H9 (cell line): ENCODE measurements at regions not wholly inside any gene's neighbourhood (a gene's known extent, or its start where the extent isn't known, plus 50 kb on each side); places are given as distances from the start of the nearest gene placed in this dataset.
"Not testable (repeated sequence)": the region's sequence is repeated elsewhere in the genome, so short reads cannot be mapped to it uniquely, and the experiment has no call there.

Experiments used
- DNase-seq: peaks from one replicate; pipeline ENCODE4 v3.0.0-alpha.2; 2017
- H2AFZ ChIP-seq: one replicate; pipeline ENCODE4 v1.6.1; 2013; ENCODE audit warnings: mild to moderate bottlenecking, low read length, control low read depth, moderate library complexity
- H2AK5ac ChIP-seq: 2 replicates; pipeline ENCODE4 v1.6.1; 2013; ENCODE audit warnings: low read length, control low read depth, mixed read lengths; ENCODE audit not compliant: insufficient read length
- H2BK120ac ChIP-seq: one replicate; pipeline ENCODE4 v1.6.1; 2013; ENCODE audit warnings: low read depth, mild to moderate bottlenecking, low read length, control low read depth, inconsistent platforms; ENCODE audit not compliant: poor library complexity, severe bottlenecking
- H2BK12ac ChIP-seq: 2 replicates; pipeline ENCODE4 v1.6.1; 2013; ENCODE audit warnings: low read length, control low read depth, mixed read lengths, low read depth; ENCODE audit not compliant: insufficient read length
- H2BK15ac ChIP-seq: 2 replicates; pipeline ENCODE4 v1.6.1; 2013; ENCODE audit warnings: low read depth, low read length, control low read depth
- H2BK20ac ChIP-seq: one replicate; pipeline ENCODE4 v1.6.1; 2013; ENCODE audit warnings: low read depth, mild to moderate bottlenecking, low read length, control low read depth, inconsistent platforms; ENCODE audit not compliant: poor library complexity, severe bottlenecking
- H2BK5ac ChIP-seq: 2 replicates; pipeline ENCODE4 v1.6.1; 2013; ENCODE audit warnings: low read length, control low read depth, mixed read lengths; ENCODE audit not compliant: insufficient read length
- H3K14ac ChIP-seq: 2 replicates; pipeline ENCODE4 v1.6.1; 2013; ENCODE audit warnings: low read length, control low read depth; ENCODE audit not compliant: insufficient read depth
- H3K18ac ChIP-seq: 2 replicates; pipeline ENCODE4 v1.6.1; 2013; ENCODE audit warnings: low read depth, mild to moderate bottlenecking, mixed read lengths, low read length, control low read depth; ENCODE audit not compliant: insufficient read length
- H3K23ac ChIP-seq: 2 replicates; pipeline ENCODE4 v1.6.1; 2013; ENCODE audit warnings: low read length, control low read depth, mixed read lengths, low read depth; ENCODE audit not compliant: insufficient read length
- H3K23me2 ChIP-seq: 2 replicates; pipeline ENCODE4 v1.6.1; 2013; ENCODE audit warnings: low read depth, mild to moderate bottlenecking, mixed read lengths, low read length, control low read depth; ENCODE audit not compliant: insufficient read length, poor library complexity, severe bottlenecking
- H3K27ac ChIP-seq: 2 replicates; pipeline ENCODE4 v1.5.1; 2013; ENCODE audit warnings: low read length, control low read depth, mixed read lengths, low read depth; ENCODE audit not compliant: insufficient read length
- H3K27me3 ChIP-seq: 2 replicates; pipeline ENCODE4 v1.6.1; 2013; ENCODE audit warnings: low read length, control low read depth, inconsistent platforms; ENCODE audit not compliant: insufficient read depth
- H3K4ac ChIP-seq: 2 replicates; pipeline ENCODE4 v1.6.1; 2013; ENCODE audit warnings: low read depth, mild to moderate bottlenecking, control low read depth, inconsistent platforms, low read length, moderate library complexity
- H3K4me1 ChIP-seq: 2 replicates; pipeline ENCODE4 v1.6.1; 2013; ENCODE audit warnings: low read length, control low read depth, inconsistent platforms; ENCODE audit not compliant: insufficient read depth
- H3K4me2 ChIP-seq: 2 replicates; pipeline ENCODE4 v1.6.1; 2013; ENCODE audit warnings: low read length, control low read depth, mixed read lengths; ENCODE audit not compliant: insufficient read length, insufficient read depth
- H3K56ac ChIP-seq: 2 replicates; pipeline ENCODE4 v1.6.1; 2013; ENCODE audit warnings: low read depth, mild to moderate bottlenecking, mixed read lengths, low read length, control low read depth; ENCODE audit not compliant: insufficient read length
- H3K79me1 ChIP-seq: 2 replicates; pipeline ENCODE4 v1.6.1; 2013; ENCODE audit warnings: low read depth, mild to moderate bottlenecking, moderate library complexity, low read length, control low read depth, inconsistent platforms; ENCODE audit not compliant: insufficient read depth, poor library complexity, severe bottlenecking
- H3K79me2 ChIP-seq: 2 replicates; pipeline ENCODE4 v1.6.1; 2013; ENCODE audit warnings: low read length, control low read depth, inconsistent platforms; ENCODE audit not compliant: insufficient read depth
- H3K9ac ChIP-seq: 2 replicates; pipeline ENCODE4 v1.6.1; 2013; ENCODE audit warnings: low read length, control low read depth, mixed read lengths; ENCODE audit not compliant: insufficient read length; ENCODE audit errors: extremely low read depth
- H3K9me3 ChIP-seq: one replicate; pipeline ENCODE4 v1.6.1; 2013; ENCODE audit warnings: low read depth, low read length, inconsistent platforms; ENCODE audit not compliant: control insufficient read depth
- H3T11ph ChIP-seq: one replicate; pipeline ENCODE4 v1.6.1; 2013; ENCODE audit warnings: mild to moderate bottlenecking, low read length, control low read depth, inconsistent platforms
- H4K20me1 ChIP-seq: one replicate; pipeline ENCODE4 v1.6.1; 2013; ENCODE audit not compliant: control insufficient read depth, insufficient read length, insufficient read depth
- H4K5ac ChIP-seq: 2 replicates; pipeline ENCODE4 v1.6.1; 2013; ENCODE audit warnings: low read depth, mild to moderate bottlenecking, mixed read lengths, low read length, control low read depth; ENCODE audit not compliant: insufficient read length
- H4K8ac ChIP-seq: replicated peaks from 2 replicates; pipeline ENCODE4 v1.6.1; 2013; ENCODE audit warnings: low read length, control low read depth, mixed read lengths, low read depth; ENCODE audit not compliant: insufficient read length
- H4K91ac ChIP-seq: 2 replicates; pipeline ENCODE4 v1.6.1; 2013; ENCODE audit warnings: low read depth, mild to moderate bottlenecking, moderate library complexity, mixed read lengths, low read length, control low read depth; ENCODE audit not compliant: insufficient read length
- H3K27ac Mint-ChIP-seq, 3 experiments: 2 replicates in 2 of 3; 3 replicates in 1 of 3; pipeline ENCODE4 v1.8.0; 2020 to 2021; ENCODE audit warnings: mixed read lengths in 3 of 3, mild to moderate bottlenecking in 1 of 3, moderate library complexity in 1 of 3
- H3K27me3 Mint-ChIP-seq: 2 replicates; pipeline ENCODE4 v1.8.0; 2021; ENCODE audit warnings: low read depth, mild to moderate bottlenecking, moderate library complexity, mixed read lengths
- H3K36me3 Mint-ChIP-seq, 3 experiments: 2 replicates in 2 of 3; 3 replicates in 1 of 3; pipeline ENCODE4 v1.8.0; 2020 to 2021; ENCODE audit warnings: low read depth in 3 of 3, mixed read lengths in 3 of 3; ENCODE audit not compliant: insufficient read depth in 1 of 3
- H3K4me1 Mint-ChIP-seq, 2 experiments: 2 replicates each; pipeline ENCODE4 v1.8.0; 2020; ENCODE audit warnings: mixed read lengths in 2 of 2
- H3K4me3 Mint-ChIP-seq, 2 experiments: 2 replicates in 1 of 2; 3 replicates in 1 of 2; pipeline ENCODE4 v1.8.0; 2020 to 2021; ENCODE audit warnings: mild to moderate bottlenecking in 2 of 2, mixed read lengths in 2 of 2, moderate library complexity in 1 of 2
- H3K9me3 Mint-ChIP-seq, 2 experiments: 2 replicates in 1 of 2; 3 replicates in 1 of 2; pipeline ENCODE4 v1.8.0; 2020; ENCODE audit warnings: mild to moderate bottlenecking in 2 of 2, mixed read lengths in 2 of 2, moderate library complexity in 1 of 2
- CTCF ChIP-seq: fragments of 200-600 bp; sonication (generic); conservative IDR thresholded peaks from 3 replicates; pipeline ENCODE4 v1.8.0; 2021; ENCODE audit warnings: antibody characterized with exemption, mild to moderate bottlenecking
- WGBS: extraction: QIAGEN DNeasy Blood & Tissue Kit; methylation state at CpG from one replicate; pipeline ENCODE4 v1.1.7; 2013; ENCODE audit warnings: missing lambda C conversion rate, low lambda C conversion rate, mixed read lengths; ENCODE audit not compliant: insufficient read length; ENCODE audit errors: extremely low coverage; 5-methylcytosine and 5-hydroxymethylcytosine counted together

- Histone ChIP-seq H4K8ac (no peak overlapping the region), H3K14ac (no peak overlapping the region), H3K23ac (no peak overlapping the region), H2BK120ac (no peak overlapping the region), H4K20me1 (no peaks in the 10 kb centered on the region), H3T11ph (no peak overlapping the region), H3K56ac (no peak overlapping the region), H2BK20ac (no peak overlapping the region), H2AFZ (no peak overlapping the region), H3K4me2 (no peak overlapping the region), H3K27ac (no peak overlapping the region), H3K79me2 (peaks cover 25% of the 10 kb centered on the region; the same call in 1 of the 2 replicates), H2AK5ac (no peak overlapping the region), H2BK5ac (no peak overlapping the region), H4K5ac (no peak overlapping the region), H3K4me1 (peaks cover 12% of the 10 kb centered on the region), H3K4ac (no peak overlapping the region), H4K91ac (no peak overlapping the region), H3K9me3 (no peaks in the 10 kb centered on the region), H2BK12ac (no peak overlapping the region), H3K18ac (no peak overlapping the region), H3K79me1 (no peaks in the 10 kb centered on the region), H3K23me2 (no peaks in the 10 kb centered on the region), H3K9ac (no peak overlapping the region), H3K27me3 (no peaks in the 10 kb centered on the region), H2BK15ac (no peak overlapping the region)
- no peaks in the 10 kb centered on the region for H3K27me3 Mint-ChIP-seq
- peak overlapping the region in 1 of 3 experiments; percentile 22; a peak in 1 of 7 replicates for H3K27ac Mint-ChIP-seq
- peaks cover 45 to 73% of the 10 kb centered on the region in 2 experiments for H3K4me1 Mint-ChIP-seq
- TF ChIP-seq CTCF = no peak
- no peak overlapping the region for H3K4me3 Mint-ChIP-seq
- DNase-seq = no peak
- peaks cover 16 to 25% (median 21%) of the 10 kb centered on the region in 3 experiments for H3K36me3 Mint-ChIP-seq
- peaks cover 10 to 11% of the 10 kb centered on the region in 2 experiments; a peak in 4 of 5 replicates for H3K9me3 Mint-ChIP-seq
Observed at GRCh38 chr13:54263868-54264267, 1235.3 kb downstream of the OLFM4 start.

- not testable (repeated sequence) for H2BK15ac ChIP-seq, H4K20me1 ChIP-seq, H2AFZ ChIP-seq, H3K4ac ChIP-seq, H4K91ac ChIP-seq, H3K23me2 ChIP-seq, H2AK5ac ChIP-seq, H2BK20ac ChIP-seq, H3K27me3 Mint-ChIP-seq, H3K4me1 ChIP-seq, H3K9me3 ChIP-seq, H2BK12ac ChIP-seq, H3K56ac ChIP-seq, H4K8ac ChIP-seq, H4K5ac ChIP-seq, H3K27me3 ChIP-seq, H3T11ph ChIP-seq, H3K14ac ChIP-seq, H2BK120ac ChIP-seq, H2BK5ac ChIP-seq, H3K23ac ChIP-seq, H3K79me1 ChIP-seq
- H3K4me3 Mint-ChIP-seq = peak overlapping the region in 1 of 2 experiments; percentile 82; a peak in 2 of 5 replicates
- peaks cover 59 to 74% of the 10 kb centered on the region in 2 experiments for H3K4me1 Mint-ChIP-seq
- H3K9me3 Mint-ChIP-seq = peaks cover 10 to 11% of the 10 kb centered on the region in 2 experiments; a peak in 4 of 5 replicates
- peak overlapping the region; percentile 33 for H3K9ac ChIP-seq
- peaks cover 18 to 23% (median 21%) of the 10 kb centered on the region in 3 experiments for H3K36me3 Mint-ChIP-seq
- no CpG with 5 or more reads among the region's 6 CpGs for WGBS
- peak overlapping the region; percentile 86 to 97 (median 94) for H3K27ac Mint-ChIP-seq
- peak; percentile 90 for DNase-seq
- peak overlapping the region; percentile 61 for H3K4me2 ChIP-seq
- peak overlapping the region; percentile 11 for H3K18ac ChIP-seq
- peaks cover 31% of the 10 kb centered on the region; the same call in 1 of the 2 replicates for H3K79me2 ChIP-seq
- H3K27ac ChIP-seq = peak overlapping the region; percentile 93
Observed at GRCh38 chr13:54267253-54267668, 1238.6 kb downstream of the OLFM4 start.
